Breast epithelium (tissue), 4 donors: ENCODE measurements at regions not wholly inside any gene's neighbourhood (a gene's known extent, or its start where the extent isn't known, plus 50 kb on each side); places are given as distances from the start of the nearest gene placed in this dataset.
"Not testable (repeated sequence)": the region's sequence is repeated elsewhere in the genome, so short reads cannot be mapped to it uniquely, and the experiment has no call there.

ENCODE experiments used
- DNase-seq, 2 donors: peaks; one replicate each; pipeline ENCODE4 v3.0.0-alpha.2; 2019; ENCODE audit warnings: low spot score in 2 of 2
- H3K27ac ChIP-seq, 2 donors: fragments of 200-600 bp; sonication (generic) in 1 of 2; one replicate each; pipeline ENCODE4 v1.5.1; 2016 to 2019; ENCODE audit warnings: mild to moderate bottlenecking in 1 of 2
- H3K27me3 ChIP-seq, 2 donors: fragments of 200-600 bp; sonication (generic) in 1 of 2; one replicate each; pipeline versions ENCODE4 v1.5.1 to v1.6.0; 2017 to 2019; ENCODE audit warnings: control low read depth in 1 of 2, mild to moderate bottlenecking in 1 of 2
- H3K36me3 ChIP-seq: fragments of 200-600 bp; one replicate; pipeline ENCODE4 v1.5.1; 2019
- H3K4me1 ChIP-seq, 2 donors: fragments of 200-600 bp; sonication (generic); one replicate each; pipeline ENCODE4 v1.5.1; 2016 to 2019; ENCODE audit warnings: control low read depth in 1 of 2
- H3K4me3 ChIP-seq, 3 donors: fragments of 200-600 bp; sonication (generic); 1 replicate in 2 of 3; 2 replicates in 1 of 3; pipeline ENCODE4 v1.5.1; 2016 to 2019; ENCODE audit warnings: mild to moderate bottlenecking in 3 of 3, moderate library complexity in 2 of 3
- H3K9me3 ChIP-seq, 2 donors: fragments of 200-600 bp; sonication (generic) in 1 of 2; one replicate each; pipeline ENCODE4 v1.5.1; 2016 to 2019; ENCODE audit warnings: control low read depth in 1 of 2
- POLR2A ChIP-seq: fragments of 450-650 bp; IDR thresholded peaks from one replicate; pipeline ENCODE4 v1.6.1; 2016; ENCODE audit warnings: antibody characterized with exemption, mild to moderate bottlenecking, moderate library complexity
- POLR2AphosphoS5 ChIP-seq, 3 donors: sonication (generic); formaldehyde crosslinking; IDR thresholded peaks; one replicate each; pipeline ENCODE4 v1.6.1; 2017; ENCODE audit warnings: antibody characterized with exemption in 3 of 3
- intact Hi-C: fragments of 100-400 bp; cut with DNase I; formaldehyde crosslinking; loops from one replicate; pipeline ENCODE4 v1.15.1; 2023; ENCODE audit warnings: low total_unique reads
- TF ChIP-seq, protein P1 (sequence below), 3 donors: fragments of 450-650 bp; IDR thresholded peaks; one replicate each; pipeline ENCODE4 v1.5.1; 2016 to 2017; ENCODE audit warnings: antibody characterized with exemption in 3 of 3, mild to moderate bottlenecking in 3 of 3, moderate library complexity in 3 of 3

DNA sequence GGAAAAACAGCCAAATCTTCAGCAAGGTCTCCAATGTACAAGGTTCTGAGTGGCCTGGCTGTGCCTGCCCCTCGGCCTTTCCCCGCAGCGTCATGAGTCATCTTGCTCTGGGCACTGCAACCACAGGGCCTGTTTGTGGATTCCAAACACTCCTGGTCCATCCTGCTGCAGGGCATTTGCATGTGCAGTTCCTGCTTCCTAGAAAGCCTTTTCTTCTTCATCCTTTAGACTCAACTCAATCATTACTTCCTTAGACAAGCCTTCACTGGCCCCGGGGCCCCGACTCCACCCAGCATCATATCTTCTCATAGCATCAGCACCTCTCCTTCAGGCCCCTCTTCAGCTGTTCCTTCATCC, 101.8 kb upstream of the EGLN3 start:
- H3K36me3 ChIP-seq = no peaks in the 10 kb centered on the region
- TF ChIP-seq POLR2A (no peak), POLR2AphosphoS5 (IDR thresholded peaks at IDR 0.05) (no peak)
- TF ChIP-seq, protein P1, sequence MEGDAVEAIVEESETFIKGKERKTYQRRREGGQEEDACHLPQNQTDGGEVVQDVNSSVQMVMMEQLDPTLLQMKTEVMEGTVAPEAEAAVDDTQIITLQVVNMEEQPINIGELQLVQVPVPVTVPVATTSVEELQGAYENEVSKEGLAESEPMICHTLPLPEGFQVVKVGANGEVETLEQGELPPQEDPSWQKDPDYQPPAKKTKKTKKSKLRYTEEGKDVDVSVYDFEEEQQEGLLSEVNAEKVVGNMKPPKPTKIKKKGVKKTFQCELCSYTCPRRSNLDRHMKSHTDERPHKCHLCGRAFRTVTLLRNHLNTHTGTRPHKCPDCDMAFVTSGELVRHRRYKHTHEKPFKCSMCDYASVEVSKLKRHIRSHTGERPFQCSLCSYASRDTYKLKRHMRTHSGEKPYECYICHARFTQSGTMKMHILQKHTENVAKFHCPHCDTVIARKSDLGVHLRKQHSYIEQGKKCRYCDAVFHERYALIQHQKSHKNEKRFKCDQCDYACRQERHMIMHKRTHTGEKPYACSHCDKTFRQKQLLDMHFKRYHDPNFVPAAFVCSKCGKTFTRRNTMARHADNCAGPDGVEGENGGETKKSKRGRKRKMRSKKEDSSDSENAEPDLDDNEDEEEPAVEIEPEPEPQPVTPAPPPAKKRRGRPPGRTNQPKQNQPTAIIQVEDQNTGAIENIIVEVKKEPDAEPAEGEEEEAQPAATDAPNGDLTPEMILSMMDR (IDR thresholded peaks at IDR 0.05) = no peak
- intact Hi-C loops = no loop called here
- H3K27ac ChIP-seq = peak overlapping the region; percentile 30 to 51
- H3K27me3 ChIP-seq = no peaks in the 10 kb centered on the region
- no peak for DNase-seq
- H3K9me3 ChIP-seq = no peaks in the 10 kb centered on the region
- H3K4me1 ChIP-seq = peaks cover 0 to 3% of the 10 kb centered on the region in 2 donors
- H3K4me3 ChIP-seq = no peak overlapping the region

DNA sequence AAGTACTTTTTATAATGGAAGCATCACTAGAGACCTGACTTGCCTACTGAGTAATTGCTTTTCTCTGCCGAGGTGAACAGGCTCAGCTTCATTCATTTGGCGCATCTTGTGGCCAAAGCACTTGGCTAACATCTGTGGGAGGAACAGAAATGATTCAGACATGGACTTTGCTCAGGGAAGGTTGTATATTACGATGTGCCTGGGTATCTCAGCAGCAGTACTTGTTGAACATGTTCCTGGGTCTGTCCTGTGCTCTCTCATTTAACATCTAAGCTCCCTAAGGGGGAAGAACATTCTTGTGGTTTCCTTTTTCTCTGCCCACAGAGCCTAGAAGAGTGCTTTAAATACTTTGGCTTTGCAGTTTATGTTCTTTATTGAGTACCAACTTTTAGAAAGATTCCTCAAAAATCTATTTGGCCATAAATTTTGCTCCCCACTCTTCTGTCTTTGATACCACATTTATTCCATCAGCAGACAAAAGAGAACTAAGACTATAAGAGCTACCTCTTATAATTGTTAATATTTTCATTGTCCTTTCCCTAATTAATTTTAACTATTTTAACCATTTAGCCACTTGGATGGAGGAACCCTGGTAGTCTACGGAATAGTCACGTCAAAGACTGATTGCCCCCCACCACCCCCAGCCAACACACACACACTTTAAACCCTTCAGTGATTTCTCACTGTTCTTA, 101.2 kb upstream of the EGLN3 start:
- H3K4me3 ChIP-seq = no peak overlapping the region
- DNase-seq = no peak
- peak overlapping the region; percentile 30 to 51 for H3K27ac ChIP-seq
- TF ChIP-seq POLR2AphosphoS5 (IDR thresholded peaks at IDR 0.05) = no peak
- no peak for TF ChIP-seq POLR2A
- TF ChIP-seq, protein P1 (IDR thresholded peaks at IDR 0.05) = no peak
- H3K27me3 ChIP-seq = no peaks in the 10 kb centered on the region
- H3K36me3 ChIP-seq = no peaks in the 10 kb centered on the region
- peaks cover 0 to 3% of the 10 kb centered on the region in 2 donors for H3K4me1 ChIP-seq
- intact Hi-C loops = no loop called here
- no peaks in the 10 kb centered on the region for H3K9me3 ChIP-seq

DNA sequence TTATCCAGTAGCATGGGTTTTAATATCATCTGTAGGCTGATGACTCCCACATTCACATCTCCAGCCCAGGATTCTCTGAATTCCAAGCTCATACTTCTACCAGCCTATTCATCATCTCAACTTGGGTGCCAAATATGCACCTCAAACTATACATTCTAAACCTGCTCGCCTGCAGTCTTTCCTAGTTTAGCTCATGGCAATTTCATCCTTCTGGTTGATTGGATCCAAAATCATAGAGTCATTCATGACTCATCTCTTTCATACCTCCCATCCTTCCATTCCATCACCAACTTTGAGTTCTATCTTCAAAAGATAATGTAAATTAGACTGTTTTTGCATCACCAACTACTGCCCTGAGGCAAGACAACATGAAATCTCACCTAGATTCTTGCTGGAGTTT, 99.7 kb upstream of the EGLN3 start:
- Histone ChIP-seq H3K4me1 (peaks cover 0 to 3% of the 10 kb centered on the region in 2 donors), H3K36me3 (no peaks in the 10 kb centered on the region), H3K27ac (no peak overlapping the region), H3K4me3 (no peak overlapping the region), H3K9me3 (no peaks in the 10 kb centered on the region), H3K27me3 (no peaks in the 10 kb centered on the region)
- intact Hi-C loops = no loop called here
- no peak for TF ChIP-seq POLR2A
- TF ChIP-seq, protein P1 (IDR thresholded peaks at IDR 0.05) = no peak
- no peak for TF ChIP-seq POLR2AphosphoS5 (IDR thresholded peaks at IDR 0.05)
- no peak for DNase-seq

- H3K4me3 ChIP-seq = no peak overlapping the region
- no peaks in the 10 kb centered on the region for H3K9me3 ChIP-seq
- no peak for TF ChIP-seq POLR2A
- no peak for DNase-seq
- peaks cover 0 to 3% of the 10 kb centered on the region in 2 donors for H3K4me1 ChIP-seq
- intact Hi-C loops = no loop called here
- no peaks in the 10 kb centered on the region for H3K27me3 ChIP-seq
- H3K27ac ChIP-seq = no peak overlapping the region
- H3K36me3 ChIP-seq = no peaks in the 10 kb centered on the region
Observed at GRCh38 chr14:34049790-34050189, 98.9 kb upstream of the EGLN3 start.

- H3K4me1 ChIP-seq, H3K27me3 ChIP-seq, H3K4me3 ChIP-seq, H3K9me3 ChIP-seq, DNase-seq, intact Hi-C loops, H3K36me3 ChIP-seq, H3K27ac ChIP-seq: not testable (repeated sequence)
Observed at GRCh38 chr14:34049187-34049586, 98.3 kb upstream of the EGLN3 start.

- no peak overlapping the region for H3K4me3 ChIP-seq
- no peaks in the 10 kb centered on the region for H3K4me1 ChIP-seq
- no peak overlapping the region for H3K27ac ChIP-seq
- no peak for DNase-seq
- intact Hi-C loops = no loop called here
- no peaks in the 10 kb centered on the region for H3K9me3 ChIP-seq
- H3K36me3 ChIP-seq = no peaks in the 10 kb centered on the region
- TF ChIP-seq POLR2A = no peak
- TF ChIP-seq, protein P1 (IDR thresholded peaks at IDR 0.05) = no peak
- no peak for TF ChIP-seq POLR2AphosphoS5 (IDR thresholded peaks at IDR 0.05)
- no peaks in the 10 kb centered on the region for H3K27me3 ChIP-seq
Observed at GRCh38 chr14:34046799-34047520, 96.1 kb upstream of the EGLN3 start.
